Tibial artery (tissue), 4 donors: ENCODE measurements at regions not wholly inside any gene's neighbourhood (a gene's known extent, or its start where the extent isn't known, plus 50 kb on each side); places are given as distances from the start of the nearest gene placed in this dataset.

Experiments
- DNase-seq, 2 donors: peaks; one replicate each; pipeline ENCODE4 v3.0.0-alpha.2; 2019
- H3K27ac ChIP-seq, 2 donors: fragments of 200-600 bp; sonication (generic) in 1 of 2; 1 replicate in 1 of 2; 2 replicates in 1 of 2; pipeline ENCODE4 v1.5.1; 2018 to 2019; ENCODE audit warnings: mild to moderate bottlenecking in 1 of 2
- H3K27me3 ChIP-seq, 2 donors: fragments of 200-600 bp; sonication (generic) in 1 of 2; one replicate each; pipeline versions ENCODE4 v1.5.1 to v1.6.0; 2016 to 2019
- H3K36me3 ChIP-seq, 3 donors: fragments of 200-600 bp; sonication (generic) in 2 of 3; one replicate each; pipeline ENCODE4 v1.5.1; 2016 to 2019; ENCODE audit warnings: mild to moderate bottlenecking in 2 of 3
- H3K4me1 ChIP-seq, 4 donors: fragments of 200-600 bp; sonication (generic) in 2 of 4; 1 replicate in 3 of 4; 2 replicates in 1 of 4; pipeline ENCODE4 v1.5.1; 2016 to 2019
- H3K4me3 ChIP-seq, 2 donors: fragments of 200-600 bp; sonication (generic) in 1 of 2; 1 replicate in 1 of 2; 2 replicates in 1 of 2; pipeline ENCODE4 v1.5.1; 2018 to 2019; ENCODE audit warnings: mild to moderate bottlenecking in 2 of 2
- H3K9me3 ChIP-seq, 3 donors: fragments of 200-600 bp; sonication (generic) in 1 of 3; one replicate each; pipeline ENCODE4 v1.5.1; 2016 to 2019
- CTCF ChIP-seq, 2 experiments: fragments of 200-600 bp in 1 of 2; fragments of 450-650 bp in 1 of 2; IDR thresholded peaks; one replicate each; pipeline ENCODE4 v1.5.1; 2017 to 2019; ENCODE audit warnings: antibody characterized with exemption in 2 of 2, mild to moderate bottlenecking in 1 of 2, moderate library complexity in 1 of 2
- intact Hi-C: fragments of 100-400 bp; cut with DNase I; formaldehyde crosslinking; loops from one replicate; pipeline ENCODE4 v1.15.0; 2023; ENCODE audit warnings: low total_unique reads

- TF ChIP-seq CTCF (IDR thresholded peaks at IDR 0.05), result no peak
- DNase-seq, result no peak
- no peaks in the 10 kb centered on the region for H3K36me3 ChIP-seq
- H3K4me3 ChIP-seq, result no peak overlapping the region
- no peaks in the 10 kb centered on the region for H3K4me1 ChIP-seq
- no peaks in the 10 kb centered on the region for H3K27me3 ChIP-seq
- H3K9me3 ChIP-seq, result no peaks in the 10 kb centered on the region
- H3K27ac ChIP-seq, result no peak overlapping the region
- intact Hi-C loops, result no loop called here
Measured at GRCh38 chr4:176971576-176972115, 178.9 kb upstream of the VEGFC start.

GRCh38 chr4:176979416-176979815 lies 186.7 kb upstream of the VEGFC start:
- Histone ChIP-seq H3K4me3 (no peak overlapping the region), H3K4me1 (no peaks in the 10 kb centered on the region), H3K36me3 (no peaks in the 10 kb centered on the region), H3K27ac (no peak overlapping the region), H3K9me3 (no peaks in the 10 kb centered on the region), H3K27me3 (no peaks in the 10 kb centered on the region)
- intact Hi-C loops, result no loop called here
- no peak for DNase-seq
- no peak for TF ChIP-seq CTCF (IDR thresholded peaks at IDR 0.05)

- H3K27ac ChIP-seq, result no peak overlapping the region
- TF ChIP-seq CTCF (IDR thresholded peaks at IDR 0.05), result no peak
- no peaks in the 10 kb centered on the region for H3K27me3 ChIP-seq
- no peaks in the 10 kb centered on the region for H3K36me3 ChIP-seq
- H3K9me3 ChIP-seq, result no peaks in the 10 kb centered on the region
- intact Hi-C loops, result no loop called here
- no peak overlapping the region for H3K4me3 ChIP-seq
- no peaks in the 10 kb centered on the region for H3K4me1 ChIP-seq
- no peak for DNase-seq
Measured at GRCh38 chr4:176981074-176981473, 188.4 kb upstream of the VEGFC start.

- Histone ChIP-seq H3K27me3 (no peaks in the 10 kb centered on the region), H3K9me3 (no peaks in the 10 kb centered on the region), H3K4me3 (no peak overlapping the region), H3K36me3 (no peaks in the 10 kb centered on the region), H3K4me1 (no peaks in the 10 kb centered on the region), H3K27ac (no peak overlapping the region)
- intact Hi-C loops, result no loop called here
- DNase-seq, result no peak
- no peak for TF ChIP-seq CTCF (IDR thresholded peaks at IDR 0.05)
Measured at GRCh38 chr4:176981551-176981950, 188.8 kb upstream of the VEGFC start.

GRCh38 chr4:176988226-176988625 lies 195.5 kb upstream of the VEGFC start:
- no peak for TF ChIP-seq CTCF (IDR thresholded peaks at IDR 0.05)
- intact Hi-C loops, result no loop called here
- H3K4me1 ChIP-seq, result no peaks in the 10 kb centered on the region

GRCh38 chr4:176989186-176989585 lies 196.5 kb upstream of the VEGFC start:
- no peak overlapping the region for H3K27ac ChIP-seq
- no peaks in the 10 kb centered on the region for H3K9me3 ChIP-seq
- TF ChIP-seq CTCF (IDR thresholded peaks at IDR 0.05), result no peak
- H3K4me1 ChIP-seq, result no peaks in the 10 kb centered on the region
- H3K4me3 ChIP-seq, result no peak overlapping the region
- intact Hi-C loops, result no loop called here
- H3K36me3 ChIP-seq, result no peaks in the 10 kb centered on the region
- no peak for DNase-seq
- H3K27me3 ChIP-seq, result no peaks in the 10 kb centered on the region

More at GRCh38 chr4:176988226-176988625, 195.5 kb upstream of the VEGFC start:
- no peaks in the 10 kb centered on the region for H3K36me3 ChIP-seq
- no peaks in the 10 kb centered on the region for H3K9me3 ChIP-seq
- DNase-seq, result no peak
- no peak overlapping the region for H3K4me3 ChIP-seq
- no peaks in the 10 kb centered on the region for H3K27me3 ChIP-seq
- no peak overlapping the region for H3K27ac ChIP-seq
